ENCODE measurements at regions not wholly inside any gene's neighbourhood (a gene's known extent, or its start where the extent isn't known, plus 50 kb on each side); places are given as distances from the start of the nearest gene placed in this dataset.

DNA sequence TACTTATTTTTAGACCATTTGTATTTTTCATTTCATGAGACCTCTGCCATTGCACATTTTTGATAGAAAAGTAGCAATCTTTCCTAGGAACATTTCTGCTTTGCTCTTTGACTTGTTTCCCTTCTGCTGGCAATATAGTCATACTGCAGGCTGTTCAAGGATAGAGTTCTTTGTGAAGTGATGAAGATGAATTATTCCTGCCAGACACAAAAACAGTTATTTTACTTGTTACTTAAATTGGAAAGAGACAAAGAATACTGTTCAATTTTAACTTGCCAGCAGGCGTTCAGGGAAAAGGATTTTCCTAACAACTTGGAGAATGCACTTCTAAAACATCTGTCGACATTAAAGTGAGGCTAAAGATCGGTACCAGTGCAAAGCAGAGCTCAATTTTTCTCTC, 251.7 kb upstream of the ACTBL2 start:
- H3K4me2 ChIP-seq, result no peak overlapping the region
- H3K9me3 ChIP-seq, result no peaks in the 10 kb centered on the region
- H3K27me3 ChIP-seq (ENCODE audit: insufficient read depth), result no peaks in the 10 kb centered on the region
- H3K9me2 ChIP-seq, result no peaks in the 10 kb centered on the region
- H3K27ac ChIP-seq (ENCODE audit: low read depth in 2 of 2, low read length in 1 of 2), result peak overlapping the region in 1 of 2 experiments; percentile 96; a peak in 2 of 4 replicates
- TF ChIP-seq RCOR1 (IDR thresholded peaks at IDR 0.05; ENCODE audit: low read length) (no peak), GATA2 (CRISPR knock-in tag; IDR thresholded peaks at IDR 0.05) (no peak), FOXM1 (IDR thresholded peaks at IDR 0.05; ENCODE audit: low read depth) (no peak), FOXJ3 (CRISPR knock-in tag; IDR thresholded peaks at IDR 0.05) (no peak), ELF1 (IDR thresholded peaks at IDR 0.05) (no peak), SMC3 (IDR thresholded peaks at IDR 0.05; ENCODE audit: low read depth, low read length) (no peak), USF1 (IDR thresholded peaks at IDR 0.05; ENCODE audit: borderline replicate concordance, low read depth) (no peak), MEF2A (IDR thresholded peaks at IDR 0.05; ENCODE audit: borderline replicate concordance, low read depth) (no peak), TCF12 (IDR thresholded peaks at IDR 0.05) (no peak), EP300 (IDR thresholded peaks at IDR 0.05; ENCODE audit: borderline replicate concordance in 1 of 2, low read depth in 1 of 2, low read length in 1 of 2) (no peak), CHD2 (IDR thresholded peaks at IDR 0.05; ENCODE audit: low read length, partially characterized antibody) (no peak), RFX5 (IDR thresholded peaks at IDR 0.05; ENCODE audit: low read length) (no peak), MXI1 (IDR thresholded peaks at IDR 0.05; ENCODE audit: low read depth, low read length) (no peak), SIN3A (IDR thresholded peaks at IDR 0.05; ENCODE audit: borderline replicate concordance, low read depth, low read length) (no peak), GABPA (IDR thresholded peaks at IDR 0.05; ENCODE audit: low read depth) (no peak)
- TF ChIP-seq, protein P1, sequence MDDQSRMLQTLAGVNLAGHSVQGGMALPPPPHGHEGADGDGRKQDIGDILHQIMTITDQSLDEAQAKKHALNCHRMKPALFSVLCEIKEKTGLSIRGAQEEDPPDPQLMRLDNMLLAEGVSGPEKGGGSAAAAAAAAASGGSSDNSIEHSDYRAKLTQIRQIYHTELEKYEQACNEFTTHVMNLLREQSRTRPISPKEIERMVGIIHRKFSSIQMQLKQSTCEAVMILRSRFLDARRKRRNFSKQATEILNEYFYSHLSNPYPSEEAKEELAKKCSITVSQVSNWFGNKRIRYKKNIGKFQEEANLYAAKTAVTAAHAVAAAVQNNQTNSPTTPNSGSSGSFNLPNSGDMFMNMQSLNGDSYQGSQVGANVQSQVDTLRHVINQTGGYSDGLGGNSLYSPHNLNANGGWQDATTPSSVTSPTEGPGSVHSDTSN (IDR thresholded peaks at IDR 0.05), result no peak
- TF ChIP-seq, protein P2, sequence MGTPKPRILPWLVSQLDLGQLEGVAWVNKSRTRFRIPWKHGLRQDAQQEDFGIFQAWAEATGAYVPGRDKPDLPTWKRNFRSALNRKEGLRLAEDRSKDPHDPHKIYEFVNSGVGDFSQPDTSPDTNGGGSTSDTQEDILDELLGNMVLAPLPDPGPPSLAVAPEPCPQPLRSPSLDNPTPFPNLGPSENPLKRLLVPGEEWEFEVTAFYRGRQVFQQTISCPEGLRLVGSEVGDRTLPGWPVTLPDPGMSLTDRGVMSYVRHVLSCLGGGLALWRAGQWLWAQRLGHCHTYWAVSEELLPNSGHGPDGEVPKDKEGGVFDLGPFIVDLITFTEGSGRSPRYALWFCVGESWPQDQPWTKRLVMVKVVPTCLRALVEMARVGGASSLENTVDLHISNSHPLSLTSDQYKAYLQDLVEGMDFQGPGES (IDR thresholded peaks at IDR 0.05; ENCODE audit: low read depth, low read length), result no peak
- TF ChIP-seq, protein P3, sequence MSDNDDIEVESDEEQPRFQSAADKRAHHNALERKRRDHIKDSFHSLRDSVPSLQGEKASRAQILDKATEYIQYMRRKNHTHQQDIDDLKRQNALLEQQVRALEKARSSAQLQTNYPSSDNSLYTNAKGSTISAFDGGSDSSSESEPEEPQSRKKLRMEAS (IDR thresholded peaks at IDR 0.05; ENCODE audit: low read depth), result no peak
- no peaks in the 10 kb centered on the region for H4K20me1 ChIP-seq (ENCODE audit: insufficient read depth)
- H3F3A ChIP-seq (replicated peaks; ENCODE audit: insufficient read depth), result peaks cover 22% of the 10 kb centered on the region
- H3K79me2 ChIP-seq (ENCODE audit: insufficient read depth), result no peaks in the 10 kb centered on the region
- POLR2A ChIA-PET, result no interaction called here
- 100% methylated on average over 3 of the region's 3 CpGs for WGBS (ENCODE audit: low lambda C conversion rate)
- H2AFZ ChIP-seq (ENCODE audit: low read depth), result 0 out of 2 replicates have a peak overlapping the region, but pooled peaks have one; percentile 75
- H3K4me3 ChIP-seq (ENCODE audit: low read depth in 2 of 2, low read length in 1 of 2), result no peak overlapping the region
- DNase-seq, result no peak
- H3K36me3 ChIP-seq (replicated peaks in 1 of 2; ENCODE audit: control insufficient read depth in 1 of 2, insufficient read depth in 2 of 2, low read length in 1 of 2), result no peaks in the 10 kb centered on the region
- H3K4me1 ChIP-seq (ENCODE audit: control insufficient read depth in 1 of 2, insufficient read depth in 2 of 2, low read depth in 1 of 2, low read length in 1 of 2), result peaks cover 0 to 21% of the 10 kb centered on the region in 2 experiments; a peak in 2 of 4 replicates
- no peak overlapping the region for H3K9ac ChIP-seq
- CTCF ChIA-PET, result interaction anchor here (1.4 kb wide), 1 partner anchor 44 kb away, joined by 5 read pairs; no protein-coding TSS in a partner anchor
